ENCODE measurements at regions not wholly inside any gene's neighbourhood (a gene's known extent, or its start where the extent isn't known, plus 50 kb on each side); places are given as distances from the start of the nearest gene placed in this dataset.

DNA sequence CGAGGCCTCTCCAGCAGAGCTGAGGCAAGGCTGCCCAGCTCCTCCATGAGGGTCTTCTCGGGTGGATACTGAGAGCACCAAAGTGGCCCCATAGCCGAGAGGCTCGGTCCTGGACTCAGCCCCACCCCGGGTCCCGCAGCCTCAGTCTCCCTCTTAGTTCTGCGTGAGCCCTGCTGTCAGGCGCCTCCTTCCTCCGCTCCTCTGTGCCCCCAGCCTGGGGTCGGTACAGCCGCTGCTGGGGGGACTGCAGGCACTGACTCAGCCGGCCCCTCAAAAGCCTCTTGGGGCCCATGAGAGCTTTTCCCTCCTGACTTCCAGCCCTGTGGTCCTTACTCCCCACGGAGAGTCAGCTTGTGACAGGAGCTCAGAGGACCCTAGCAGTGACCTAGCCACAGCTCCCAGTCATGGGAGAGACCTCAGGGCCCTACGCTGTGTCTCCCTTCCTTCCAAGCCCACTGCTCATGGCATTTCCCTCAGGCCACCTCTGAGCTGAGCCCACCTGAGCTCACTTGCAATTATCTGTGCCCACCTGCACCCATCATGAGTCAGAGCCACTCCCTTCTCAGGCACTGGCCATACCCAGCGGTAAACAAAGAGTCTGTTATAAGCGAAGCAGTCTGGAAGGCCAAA, 295.0 kb upstream of the RTL1 start:
- ChIA-PET POLR2A (ENCODE audit: unreplicated experiment) (no interaction called here), CTCF (no interaction called here)
- H2BK5ac ChIP-seq (ENCODE audit: low read depth, low read length, poor library complexity, severe bottlenecking): no peak overlapping the region
- no peak overlapping the region for H4K5ac ChIP-seq (ENCODE audit: low read depth, low read length)
- DNase-seq (no peak), ATAC-seq (ENCODE audit: low read depth) (no peak)
- H2AFZ ChIP-seq (replicated peaks; ENCODE audit: low read length, poor library complexity): no peak overlapping the region
- H3K4me2 ChIP-seq (ENCODE audit: low read depth, low read length): no peak overlapping the region
- intact Hi-C loops (cut with micrococcal nuclease): no loop called here
- no peak overlapping the region for H3K18ac ChIP-seq (ENCODE audit: low read depth, low read length)
- no peaks in the 10 kb centered on the region for H3K79me1 ChIP-seq (ENCODE audit: low read depth in 1 of 2, low read length in 2 of 2)
- H2AK9ac ChIP-seq (replicated peaks; ENCODE audit: low read depth, low read length, poor library complexity): no peak overlapping the region
- no peaks in the 10 kb centered on the region for H3K4me1 ChIP-seq (ENCODE audit: control insufficient read depth, insufficient read depth, low read length)
- H3K23ac ChIP-seq (ENCODE audit: low read depth, low read length): no peak overlapping the region
- H4K91ac ChIP-seq (ENCODE audit: insufficient read depth, low read depth, low read length): no peak overlapping the region
- TF ChIP-seq RCOR1 (IDR thresholded peaks at IDR 0.05; ENCODE audit: insufficient replicate concordance, low read length): no peak
- TF ChIP-seq CEBPB (IDR thresholded peaks at IDR 0.05; ENCODE audit: low read depth, low read length): no peak
- TF ChIP-seq, protein P1, sequence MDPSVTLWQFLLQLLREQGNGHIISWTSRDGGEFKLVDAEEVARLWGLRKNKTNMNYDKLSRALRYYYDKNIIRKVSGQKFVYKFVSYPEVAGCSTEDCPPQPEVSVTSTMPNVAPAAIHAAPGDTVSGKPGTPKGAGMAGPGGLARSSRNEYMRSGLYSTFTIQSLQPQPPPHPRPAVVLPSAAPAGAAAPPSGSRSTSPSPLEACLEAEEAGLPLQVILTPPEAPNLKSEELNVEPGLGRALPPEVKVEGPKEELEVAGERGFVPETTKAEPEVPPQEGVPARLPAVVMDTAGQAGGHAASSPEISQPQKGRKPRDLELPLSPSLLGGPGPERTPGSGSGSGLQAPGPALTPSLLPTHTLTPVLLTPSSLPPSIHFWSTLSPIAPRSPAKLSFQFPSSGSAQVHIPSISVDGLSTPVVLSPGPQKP (IDR thresholded peaks at IDR 0.05; ENCODE audit: borderline replicate concordance, low read depth, low read length): no peak
- TF ChIP-seq, protein P2, sequence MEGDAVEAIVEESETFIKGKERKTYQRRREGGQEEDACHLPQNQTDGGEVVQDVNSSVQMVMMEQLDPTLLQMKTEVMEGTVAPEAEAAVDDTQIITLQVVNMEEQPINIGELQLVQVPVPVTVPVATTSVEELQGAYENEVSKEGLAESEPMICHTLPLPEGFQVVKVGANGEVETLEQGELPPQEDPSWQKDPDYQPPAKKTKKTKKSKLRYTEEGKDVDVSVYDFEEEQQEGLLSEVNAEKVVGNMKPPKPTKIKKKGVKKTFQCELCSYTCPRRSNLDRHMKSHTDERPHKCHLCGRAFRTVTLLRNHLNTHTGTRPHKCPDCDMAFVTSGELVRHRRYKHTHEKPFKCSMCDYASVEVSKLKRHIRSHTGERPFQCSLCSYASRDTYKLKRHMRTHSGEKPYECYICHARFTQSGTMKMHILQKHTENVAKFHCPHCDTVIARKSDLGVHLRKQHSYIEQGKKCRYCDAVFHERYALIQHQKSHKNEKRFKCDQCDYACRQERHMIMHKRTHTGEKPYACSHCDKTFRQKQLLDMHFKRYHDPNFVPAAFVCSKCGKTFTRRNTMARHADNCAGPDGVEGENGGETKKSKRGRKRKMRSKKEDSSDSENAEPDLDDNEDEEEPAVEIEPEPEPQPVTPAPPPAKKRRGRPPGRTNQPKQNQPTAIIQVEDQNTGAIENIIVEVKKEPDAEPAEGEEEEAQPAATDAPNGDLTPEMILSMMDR (conservative IDR thresholded peaks at IDR 0.05; ENCODE audit: low read depth, low read length): no peak
- TF ChIP-seq MAZ (IDR thresholded peaks at IDR 0.05; ENCODE audit: borderline replicate concordance, low read depth, low read length): no peak
- TF ChIP-seq, protein P3, sequence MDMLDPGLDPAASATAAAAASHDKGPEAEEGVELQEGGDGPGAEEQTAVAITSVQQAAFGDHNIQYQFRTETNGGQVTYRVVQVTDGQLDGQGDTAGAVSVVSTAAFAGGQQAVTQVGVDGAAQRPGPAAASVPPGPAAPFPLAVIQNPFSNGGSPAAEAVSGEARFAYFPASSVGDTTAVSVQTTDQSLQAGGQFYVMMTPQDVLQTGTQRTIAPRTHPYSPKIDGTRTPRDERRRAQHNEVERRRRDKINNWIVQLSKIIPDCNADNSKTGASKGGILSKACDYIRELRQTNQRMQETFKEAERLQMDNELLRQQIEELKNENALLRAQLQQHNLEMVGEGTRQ (IDR thresholded peaks at IDR 0.05; ENCODE audit: low read depth, low read length): no peak
- TF ChIP-seq CHD1 (IDR thresholded peaks at IDR 0.05; ENCODE audit: low read depth, low read length): no peak
- no peak for TF ChIP-seq NFE2L2 (IDR thresholded peaks at IDR 0.05; ENCODE audit: low read depth, low read length)
- TF ChIP-seq RFX5 (IDR thresholded peaks at IDR 0.05; ENCODE audit: low read depth, low read length): no peak
- dilution Hi-C loops (cut with HindIII; ENCODE audit: low sequenced_read_pairs, unreplicated experiment): no loop called here
- BruUV-seq (replicated peaks): no TSS peak
- in situ Hi-C loops (cut with MboI; ENCODE audit: low sequenced_read_pairs): no loop called here
- H3K27ac ChIP-seq (ENCODE audit: insufficient read depth, low read length): no peak overlapping the region
- no peak overlapping the region for H3K9ac ChIP-seq (ENCODE audit: low read depth, low read length)
- H4K20me1 ChIP-seq (ENCODE audit: insufficient read depth, low read length): no peaks in the 10 kb centered on the region
- no peak overlapping the region for H3K4me3 ChIP-seq (ENCODE audit: insufficient read depth, low read depth, low read length)
- no peaks in the 10 kb centered on the region for H3K9me1 ChIP-seq (ENCODE audit: insufficient read depth, low read length)
- no peak overlapping the region for H2BK15ac ChIP-seq (ENCODE audit: low read depth, low read length)
- no peak overlapping the region for H3K56ac ChIP-seq (ENCODE audit: extremely low read depth, insufficient read depth, low read length)
- no peaks in the 10 kb centered on the region for H3K36me3 ChIP-seq (ENCODE audit: control insufficient read depth, insufficient read depth, low read length)
- H3K4ac ChIP-seq (ENCODE audit: low read depth, low read length): no peak overlapping the region
- no peak overlapping the region for H2BK20ac ChIP-seq (ENCODE audit: low read depth, low read length)
- peaks cover 8% of the 10 kb centered on the region for H3K9me3 ChIP-seq (ENCODE audit: control insufficient read depth, insufficient read depth, low read length)
- H3K27me3 ChIP-seq (ENCODE audit: control insufficient read depth, insufficient read depth, low read length): peaks cover 21% of the 10 kb centered on the region
- H2AK5ac ChIP-seq (ENCODE audit: low read depth, low read length): no peak overlapping the region
- no peak overlapping the region for H2BK120ac ChIP-seq (ENCODE audit: low read depth, low read length)
- H3K14ac ChIP-seq (replicated peaks; ENCODE audit: low read depth, low read length): no peak overlapping the region
- WGBS, 2 experiments (ENCODE audit: extremely low coverage in 2 of 2, insufficient read length in 1 of 2): 69% methylated on average over 9 of the region's 16 CpGs; no CpG with 5 or more reads in 1 of the 2 experiments
- H4K8ac ChIP-seq (ENCODE audit: low read depth in 2 of 2, low read length in 2 of 2): no peak overlapping the region
